Stimulated activated CD8-positive, alpha-beta memory T cell treated with anti-CD3 and anti-CD28 coated beads, Interleukin-4, amount 100 ng/mL, for 24 hours (primary cell): ENCODE measurements at regions not wholly inside any gene's neighbourhood (a gene's known extent, or its start where the extent isn't known, plus 50 kb on each side); places are given as distances from the start of the nearest gene placed in this dataset.
"Not testable (repeated sequence)": the region's sequence is repeated elsewhere in the genome, so short reads cannot be mapped to it uniquely, and the experiment has no call there.

ENCODE experiments used
- DNase-seq: peaks from one replicate; pipeline ENCODE4 v3.0.0-alpha.2; 2020; ENCODE audit warnings: low read depth

DNA sequence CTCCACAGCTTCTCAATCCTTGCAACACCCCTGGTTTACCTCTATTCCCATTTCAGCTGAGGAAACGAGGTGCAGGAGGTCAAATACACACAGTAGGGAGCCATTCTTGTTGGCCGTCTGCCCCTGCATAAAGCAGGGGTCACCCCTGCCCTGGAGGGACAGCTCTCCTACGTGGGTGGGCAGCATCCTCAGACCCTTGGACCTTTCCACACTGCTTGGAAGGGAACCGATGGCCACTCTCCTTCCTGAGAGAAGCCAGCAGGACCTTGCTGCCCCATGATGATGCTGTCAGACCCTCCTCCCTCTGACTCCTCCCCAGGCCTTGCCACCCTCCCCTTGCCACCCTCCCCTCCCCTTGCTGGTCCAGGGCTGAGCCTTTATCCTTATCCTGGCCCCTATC, 121.1 kb upstream of the SYT13 start:
- DNase-seq, result no peak

DNA sequence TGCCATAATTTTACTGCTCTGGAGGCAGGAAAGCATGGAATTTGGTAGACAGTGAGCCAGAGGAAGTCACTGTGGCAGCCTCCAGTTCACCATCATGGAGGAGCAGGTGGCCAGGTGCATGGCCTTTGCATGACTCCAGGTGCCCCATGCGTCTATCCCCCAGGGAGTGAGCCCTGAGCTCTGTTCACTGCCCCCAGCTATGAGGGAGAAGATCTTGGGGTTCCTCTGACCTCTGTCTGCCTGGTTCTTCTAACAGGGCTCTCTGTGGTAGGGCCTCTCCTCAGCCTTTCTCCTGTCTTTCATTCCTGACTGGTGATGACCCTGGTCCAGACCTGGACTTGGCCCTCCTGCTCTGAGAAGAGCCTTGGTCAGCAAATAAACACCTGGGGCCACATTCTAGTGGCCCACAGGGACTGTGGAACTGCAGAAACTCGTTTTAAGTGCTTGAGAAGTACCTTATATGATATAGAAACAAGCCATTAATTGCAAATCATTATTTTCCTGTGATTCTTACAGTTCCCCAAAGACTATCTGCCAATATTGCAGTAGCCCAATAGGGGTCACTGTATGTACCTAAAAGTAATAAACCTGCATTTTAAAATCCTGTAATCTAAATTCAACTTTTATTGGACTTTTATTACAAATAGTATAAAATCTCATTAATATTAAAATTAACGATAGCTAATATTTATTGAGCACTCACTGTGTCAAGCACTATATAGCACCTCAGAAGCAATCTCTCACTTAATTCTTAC, 120.0 kb upstream of the SYT13 start:
- DNase-seq, result no peak

- not testable (repeated sequence) for DNase-seq
Observed at GRCh38 chr11:45403521-45403920, 117.4 kb upstream of the SYT13 start.

DNA sequence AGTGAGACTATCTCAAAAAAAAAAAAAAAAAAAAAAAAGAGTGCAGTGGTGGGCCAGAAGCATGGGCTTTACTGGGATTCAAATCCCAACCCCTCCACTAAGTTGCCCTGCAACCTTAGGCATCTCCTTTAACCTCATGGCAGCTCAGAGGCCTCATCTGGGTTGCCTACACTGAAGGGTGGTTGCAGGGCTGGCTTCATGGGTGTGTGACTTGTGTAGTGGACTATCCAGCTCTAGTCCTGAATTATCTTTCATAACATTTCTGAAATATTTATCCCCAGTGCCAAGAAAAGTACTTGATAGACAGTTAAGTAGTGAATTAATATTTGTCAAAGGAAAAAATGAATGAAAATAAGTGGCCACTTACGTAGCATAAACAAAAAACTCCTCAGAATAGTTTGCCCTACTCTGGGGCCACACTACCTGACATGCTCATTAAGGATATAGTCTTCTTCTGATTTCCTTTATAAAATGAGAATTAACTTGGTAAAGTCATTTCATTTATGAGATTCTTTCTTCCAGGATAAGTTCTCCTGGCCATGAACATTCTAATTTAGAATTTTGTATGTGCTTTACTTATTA, 116.0 kb upstream of the SYT13 start:
- no peak for DNase-seq

DNA sequence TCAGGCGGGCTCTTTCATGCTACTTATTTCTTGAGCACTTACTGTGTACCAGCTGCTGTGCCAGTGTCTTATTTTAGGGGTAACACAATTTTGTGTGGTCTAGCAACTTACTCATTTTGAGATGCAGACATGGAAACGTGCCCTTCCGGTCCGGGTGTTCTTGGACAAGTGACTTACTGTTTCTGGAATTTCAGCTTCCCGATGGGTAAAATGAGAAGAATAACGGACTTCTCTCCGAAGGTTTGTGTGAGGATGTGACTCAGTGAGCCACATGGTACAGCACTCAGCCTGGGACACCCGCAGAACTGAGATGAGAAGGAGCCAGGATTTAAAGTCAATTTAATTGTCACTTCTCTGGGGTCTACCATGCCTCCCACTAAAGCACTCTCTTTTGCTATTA, 114.5 kb upstream of the SYT13 start:
- no peak for DNase-seq

GRCh38 chr11:45399166-45399565, 113.0 kb upstream of the SYT13 start:
- no peak for DNase-seq

DNA sequence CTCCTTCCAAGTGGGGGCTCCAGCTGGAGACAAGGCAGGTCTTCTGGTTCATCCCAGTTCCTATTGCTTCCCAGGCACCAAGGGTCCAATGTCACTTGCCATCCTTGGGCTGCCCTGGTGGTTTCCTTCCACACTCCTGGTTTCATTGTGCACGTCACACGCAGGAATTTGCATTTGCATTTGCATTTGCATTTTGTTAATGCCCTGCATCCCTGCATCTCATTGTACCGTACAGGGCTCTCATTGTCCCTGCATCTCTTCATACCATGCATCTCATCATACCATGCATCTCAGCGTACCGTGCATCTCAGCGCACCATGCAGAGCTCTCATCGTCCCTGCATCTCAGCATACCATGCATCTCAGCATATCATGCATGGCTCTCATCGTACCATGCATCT, 112.2 kb upstream of the SYT13 start:
- no peak for DNase-seq

- no peak for DNase-seq
Observed at GRCh38 chr11:45396394-45396793, 110.3 kb upstream of the SYT13 start.

GRCh38 chr11:45395947-45396346, 109.8 kb upstream of the SYT13 start:
- DNase-seq, result no peak

DNA sequence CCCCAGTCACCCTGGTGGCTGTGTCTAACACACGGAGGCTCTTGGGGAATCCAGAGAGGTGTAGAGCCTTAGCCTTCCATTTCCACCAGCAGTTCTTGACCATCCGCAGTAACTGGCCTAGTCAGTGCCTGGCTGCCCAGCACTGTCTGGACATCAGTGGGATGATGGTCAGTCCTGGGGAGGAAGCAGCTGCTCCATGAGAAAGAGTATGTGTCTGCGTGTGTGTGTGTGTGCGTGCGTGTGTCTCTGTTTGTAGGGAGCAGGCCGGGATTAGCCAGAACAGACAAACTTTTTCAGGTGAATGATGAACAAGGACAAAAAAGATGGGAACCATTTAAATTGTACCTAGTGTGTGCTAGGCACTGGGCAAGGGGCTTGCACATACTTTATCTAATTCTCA, 109.3 kb upstream of the SYT13 start:
- no peak for DNase-seq

GRCh38 chr11:45394294-45395085, 108.3 kb upstream of the SYT13 start:
- DNase-seq, result no peak

- DNase-seq, result no peak
Observed at GRCh38 chr11:45393826-45394225, 107.7 kb upstream of the SYT13 start.

- DNase-seq, result no peak
Observed at GRCh38 chr11:45393334-45393733, 107.2 kb upstream of the SYT13 start.

GRCh38 chr11:45392591-45393091, 106.5 kb upstream of the SYT13 start:
- DNase-seq, result no peak

DNA sequence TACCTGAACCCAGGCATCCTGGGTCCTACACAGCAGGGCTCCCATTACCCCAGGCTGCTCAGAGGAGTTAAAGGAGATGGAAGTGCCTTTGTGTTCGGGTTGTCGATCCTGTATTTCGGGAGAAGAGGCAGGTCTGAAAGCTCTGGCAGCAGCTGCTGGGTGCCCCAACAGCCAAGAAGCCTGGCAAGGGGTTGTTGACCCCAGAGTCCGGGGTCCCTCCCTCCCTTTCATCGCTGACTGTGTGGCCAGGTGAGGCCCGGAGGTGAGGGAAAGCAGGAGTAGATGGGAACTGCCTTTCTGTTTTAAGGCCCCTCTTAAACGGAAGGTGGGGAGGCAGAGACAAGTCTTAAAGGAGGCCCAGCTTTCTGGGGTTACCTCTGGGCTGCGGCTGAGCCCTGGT, 106.0 kb upstream of the SYT13 start:
- no peak for DNase-seq

DNA sequence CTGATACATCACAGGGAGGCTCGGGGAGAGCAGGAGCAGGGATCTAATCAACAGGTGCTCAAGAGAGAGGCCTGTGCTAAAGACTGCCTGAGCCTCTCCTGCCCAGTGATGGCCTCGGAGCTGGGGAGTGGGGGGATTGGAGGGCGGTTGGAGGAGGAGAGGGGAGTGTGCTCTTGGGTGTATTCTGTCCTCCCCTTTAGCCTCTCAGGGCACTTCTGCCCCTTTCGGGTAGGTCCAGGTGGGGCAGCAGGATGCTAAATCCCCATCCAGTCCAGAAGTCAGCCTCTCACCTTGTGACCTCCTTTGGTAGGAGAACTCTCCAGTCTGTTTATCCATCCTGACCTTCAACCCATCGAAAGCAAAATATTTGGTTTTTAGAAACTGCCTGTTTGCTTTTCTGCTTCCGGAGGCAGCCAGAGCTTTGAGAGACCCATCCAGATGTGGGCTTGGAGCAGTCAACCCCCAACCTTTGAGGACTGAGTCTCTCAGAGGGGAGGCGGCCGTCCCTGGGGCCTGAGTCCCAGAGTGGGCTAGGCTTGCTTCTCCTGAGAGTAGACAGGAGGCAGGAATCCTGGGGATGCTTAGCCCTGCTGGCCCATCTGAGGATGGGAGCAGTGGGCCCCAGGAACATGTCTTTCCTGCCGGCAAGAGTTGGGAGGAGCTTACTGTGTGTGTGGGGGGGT, 105.2 kb upstream of the SYT13 start:
- no peak for DNase-seq

DNA sequence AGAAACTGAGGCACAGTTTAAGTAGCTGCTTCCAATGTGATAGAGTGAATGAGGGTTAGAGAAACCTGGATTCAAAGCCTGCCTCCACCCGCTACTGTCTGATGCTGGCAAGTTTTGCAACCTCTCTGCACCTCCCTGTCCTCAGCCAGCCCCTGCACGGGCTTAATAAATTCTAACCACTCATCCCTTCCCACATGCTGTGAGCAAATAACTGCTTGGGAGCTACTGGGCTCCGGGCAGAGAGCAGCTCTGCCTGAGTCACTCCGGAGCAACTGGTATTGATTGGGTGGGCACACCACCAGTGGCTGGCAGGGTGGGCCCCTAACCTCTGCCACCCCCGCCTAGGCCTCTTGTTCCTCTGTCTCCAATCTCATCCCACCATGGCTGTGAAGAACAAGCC, 104.3 kb upstream of the SYT13 start:
- DNase-seq, result no peak

DNA sequence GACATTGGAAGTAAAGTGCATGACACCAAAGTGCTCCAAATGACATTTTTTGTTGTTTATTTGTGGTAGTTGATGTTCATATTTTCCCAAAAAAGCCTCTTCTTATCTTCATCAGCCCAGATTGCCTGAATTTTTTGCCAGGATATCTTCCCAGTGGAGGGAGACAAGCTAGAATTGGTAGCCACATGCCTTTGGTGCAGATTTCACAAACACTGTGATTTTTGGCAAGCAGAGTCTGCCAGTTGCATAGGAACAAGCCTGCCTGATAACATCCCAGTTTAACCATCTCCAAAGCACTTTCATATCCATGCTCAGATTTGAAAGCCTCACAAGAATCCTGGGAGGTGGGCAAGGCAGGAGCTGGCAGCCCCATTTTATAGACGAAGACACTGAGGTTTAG, 102.3 kb upstream of the SYT13 start:
- DNase-seq, result no peak

DNA sequence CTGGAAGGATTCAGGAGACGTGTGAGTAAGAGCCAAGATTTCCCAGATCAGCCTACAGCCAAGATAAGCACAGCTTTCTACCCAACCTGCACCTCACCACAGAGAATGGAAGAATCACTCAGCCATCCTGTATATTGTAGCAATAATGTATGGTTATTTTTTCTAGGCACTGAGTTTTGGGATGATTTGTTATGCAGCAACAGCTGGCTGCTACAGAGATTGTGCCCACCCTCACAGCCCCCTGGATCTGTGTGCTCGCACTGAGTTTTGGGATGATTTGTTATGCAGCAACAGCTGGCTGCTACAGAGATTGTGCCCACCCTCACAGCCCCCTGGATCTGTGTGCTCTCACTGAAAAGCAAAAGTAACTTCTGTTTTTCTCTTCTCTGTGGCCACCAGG, 101.7 kb upstream of the SYT13 start:
- DNase-seq, result not testable (repeated sequence)

DNA sequence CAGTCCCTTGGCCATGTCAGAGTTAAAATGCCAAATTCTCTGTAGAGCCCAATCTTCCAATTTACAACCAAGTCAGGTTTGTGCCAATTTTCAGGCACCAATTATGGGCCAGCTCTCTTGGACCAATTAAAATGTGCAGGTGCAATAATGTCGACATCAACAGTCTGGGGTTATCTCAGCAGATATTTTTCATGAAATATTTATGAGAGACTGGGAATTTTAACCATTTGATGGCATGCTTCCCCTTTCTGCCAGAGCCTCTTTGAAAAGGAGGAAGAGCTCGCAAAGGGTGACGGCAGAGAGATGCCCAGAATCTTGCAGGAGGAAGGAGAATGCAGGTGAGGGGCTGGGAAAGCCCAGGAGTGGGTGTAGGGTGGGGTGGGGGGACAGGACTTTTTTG, 100.8 kb upstream of the SYT13 start:
- DNase-seq, result no peak

GRCh38 chr11:45385844-45386243, 99.7 kb upstream of the SYT13 start:
- no peak for DNase-seq

DNA sequence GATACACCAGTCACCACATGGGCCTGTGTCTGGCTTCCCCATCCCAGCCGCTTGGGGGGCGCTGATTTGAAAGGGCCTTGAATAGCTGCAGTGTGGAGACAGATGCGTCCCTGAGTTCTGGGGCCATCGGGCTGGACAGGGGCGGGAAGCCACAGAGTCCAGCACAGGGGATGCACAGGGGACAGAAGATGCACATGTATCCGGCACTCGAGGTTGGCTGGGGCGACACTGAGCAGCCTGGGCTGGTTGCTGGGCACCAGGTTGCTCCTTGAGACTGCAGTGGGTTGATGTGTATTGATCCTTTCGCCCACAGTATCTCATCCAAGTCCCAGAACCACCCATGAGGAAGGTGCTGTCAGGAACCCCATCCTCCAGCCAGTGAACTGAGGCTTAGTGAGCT, 99.3 kb upstream of the SYT13 start:
- no peak for DNase-seq
